Large intestine (tissue), 3 donors: ENCODE measurements at regions not wholly inside any gene's neighbourhood (a gene's known extent, or its start where the extent isn't known, plus 50 kb on each side); places are given as distances from the start of the nearest gene placed in this dataset.

Experiments
- DNase-seq, 2 donors: peaks; one replicate each; pipeline versions ENCODE4 v3.0.0 to v3.0.0-alpha.2; 2013
- H3K27ac ChIP-seq: one replicate; pipeline ENCODE4 v1.5.1; 2013; ENCODE audit warnings: low read length
- H3K27me3 ChIP-seq: 2 replicates; pipeline ENCODE4 v1.6.1; 2013; ENCODE audit warnings: low read length; ENCODE audit not compliant: control insufficient read depth, insufficient read depth
- H3K36me3 ChIP-seq: 2 replicates; pipeline ENCODE4 v1.6.1; 2013; ENCODE audit warnings: low read length; ENCODE audit not compliant: control insufficient read depth, insufficient read depth
- H3K4me1 ChIP-seq: one replicate; pipeline ENCODE4 v1.6.1; 2013; ENCODE audit warnings: low read length; ENCODE audit not compliant: control insufficient read depth, insufficient read depth
- H3K4me3 ChIP-seq: one replicate; pipeline ENCODE4 v1.5.1; 2013; ENCODE audit warnings: low read length
- H3K9me3 ChIP-seq: one replicate; pipeline ENCODE4 v1.6.1; 2013; ENCODE audit warnings: mild to moderate bottlenecking, low read depth, low read length, moderate library complexity; ENCODE audit not compliant: control insufficient read depth
- WGBS: methylation state at CpG from one replicate; pipeline ENCODE4 v1.1.5; 2013; ENCODE audit warnings: low lambda C conversion rate; ENCODE audit not compliant: insufficient coverage; 5-methylcytosine and 5-hydroxymethylcytosine counted together

DNA sequence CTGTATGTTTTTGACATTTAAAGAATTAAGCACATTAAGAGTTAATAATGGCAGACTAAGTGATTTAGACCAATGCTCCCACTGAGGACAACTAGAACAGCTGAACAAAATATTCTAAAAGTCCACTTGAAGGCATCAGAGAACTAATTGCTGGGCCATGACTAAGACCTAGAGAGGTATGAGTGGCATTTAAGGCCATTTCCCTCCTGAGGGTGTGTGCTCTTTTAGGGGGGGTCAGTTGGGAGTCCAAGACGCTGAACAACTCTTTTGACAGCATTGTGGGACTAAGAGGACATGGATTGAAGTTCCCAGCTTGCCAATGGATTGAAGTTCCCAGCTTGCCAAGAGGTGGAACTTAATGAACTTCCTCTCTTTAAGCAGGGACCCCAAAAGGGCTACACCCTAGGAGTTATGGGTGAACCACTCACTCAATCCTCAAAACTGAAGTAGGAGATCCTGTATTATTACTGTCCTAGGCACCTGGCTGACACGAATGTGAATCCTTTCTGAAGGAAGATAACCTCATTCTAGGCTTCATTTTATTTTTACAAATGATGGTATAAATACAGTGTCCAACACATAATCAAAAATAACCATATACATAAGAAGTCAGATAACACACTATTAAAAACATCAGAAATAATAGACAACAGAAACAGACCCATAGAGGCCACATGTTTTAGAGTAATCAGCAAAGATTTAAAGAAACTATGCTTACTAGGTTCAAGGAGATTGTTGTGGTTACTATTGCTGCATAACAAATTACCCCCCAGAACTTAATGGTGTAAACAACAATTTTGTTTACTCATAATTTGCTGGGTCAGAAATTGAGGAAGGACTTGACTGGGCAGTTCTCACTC is 175.1 kb downstream of the VEGFA start:
- whole genome bisulfite sequencing = no CpG with 5 or more reads among the region's 2 CpGs
- H3K36me3 ChIP-seq = no peaks in the 10 kb centered on the region
- H3K27me3 ChIP-seq = no peaks in the 10 kb centered on the region
- no peak for DNase-seq
- no peaks in the 10 kb centered on the region for H3K9me3 ChIP-seq
- peaks cover 6% of the 10 kb centered on the region for H3K4me1 ChIP-seq
- H3K4me3 ChIP-seq = no peak overlapping the region
- no peak overlapping the region for H3K27ac ChIP-seq

GRCh38 chr6:43943781-43944250 is 173.8 kb downstream of the VEGFA start:
- no peaks in the 10 kb centered on the region for H3K9me3 ChIP-seq
- H3K4me3 ChIP-seq = no peak overlapping the region
- H3K27ac ChIP-seq = no peak overlapping the region
- no peaks in the 10 kb centered on the region for H3K36me3 ChIP-seq
- H3K4me1 ChIP-seq = peaks cover 6% of the 10 kb centered on the region
- no peaks in the 10 kb centered on the region for H3K27me3 ChIP-seq
- WGBS = 83% methylated on average over 1 of the region's 6 CpGs
- DNase-seq = no peak

- no CpG with 5 or more reads among the region's 5 CpGs for WGBS
- no peak for DNase-seq
- H3K36me3 ChIP-seq = no peaks in the 10 kb centered on the region
- peaks cover 6% of the 10 kb centered on the region for H3K4me1 ChIP-seq
- H3K27me3 ChIP-seq = no peaks in the 10 kb centered on the region
- no peak overlapping the region for H3K4me3 ChIP-seq
- peaks cover 4% of the 10 kb centered on the region for H3K9me3 ChIP-seq
- H3K27ac ChIP-seq = no peak overlapping the region
Observed at GRCh38 chr6:43943099-43943766, 173.2 kb downstream of the VEGFA start.

- DNase-seq = no peak
- H3K27ac ChIP-seq = no peak overlapping the region
- peaks cover 4% of the 10 kb centered on the region for H3K9me3 ChIP-seq
- H3K4me3 ChIP-seq = no peak overlapping the region
- no CpG with 5 or more reads among the region's 3 CpGs for WGBS
- no peaks in the 10 kb centered on the region for H3K27me3 ChIP-seq
- H3K4me1 ChIP-seq = peaks cover 7% of the 10 kb centered on the region
- no peaks in the 10 kb centered on the region for H3K36me3 ChIP-seq
Observed at GRCh38 chr6:43942616-43943015, 172.6 kb downstream of the VEGFA start.

DNA sequence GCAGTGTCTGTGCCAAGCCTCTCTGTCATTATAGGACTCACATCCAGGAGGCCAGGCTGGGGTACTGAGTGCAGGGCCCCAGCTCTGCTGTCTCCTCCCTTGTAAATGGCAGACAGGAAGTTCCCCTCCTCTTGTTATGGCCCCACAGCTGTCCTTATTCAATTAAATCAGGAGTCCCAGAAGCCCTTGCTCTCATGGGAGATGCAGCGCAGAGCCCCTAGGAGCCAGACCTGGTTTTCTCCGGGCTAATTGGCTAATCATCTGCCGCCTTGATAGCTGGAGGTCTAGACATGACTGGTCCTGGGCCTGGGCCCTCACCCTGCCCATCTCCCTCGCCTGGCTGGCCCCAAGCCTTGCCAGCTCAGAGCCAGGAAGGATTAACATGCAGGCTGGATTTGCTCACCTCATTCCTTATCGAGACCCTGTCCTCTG is 172.0 kb downstream of the VEGFA start:
- Histone ChIP-seq H3K36me3 (no peaks in the 10 kb centered on the region), H3K27me3 (no peaks in the 10 kb centered on the region), H3K4me1 (peaks cover 9% of the 10 kb centered on the region), H3K9me3 (peaks cover 4% of the 10 kb centered on the region), H3K27ac (no peak overlapping the region), H3K4me3 (no peak overlapping the region)
- DNase-seq = no peak
- no CpG with 5 or more reads among the region's 5 CpGs for WGBS

DNA sequence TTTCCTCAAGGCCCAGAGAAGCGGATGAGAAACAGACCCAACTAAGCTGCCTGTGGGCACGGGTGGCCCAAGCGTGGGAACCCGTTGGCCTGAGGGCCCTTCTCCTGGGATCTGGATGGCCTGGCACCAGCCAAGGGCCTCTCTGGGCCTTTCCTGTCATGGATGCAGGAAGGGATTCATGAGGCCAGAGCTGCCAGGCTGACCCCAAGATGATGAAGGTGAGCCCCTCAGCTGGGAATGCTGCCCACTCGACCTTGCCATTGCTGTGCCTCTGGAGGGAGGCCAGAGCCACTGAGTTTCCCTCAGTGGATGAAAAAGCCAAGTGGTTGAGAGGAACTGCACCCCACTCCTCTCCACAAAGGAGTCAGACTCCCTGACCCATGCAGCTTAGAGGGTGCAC is 171.2 kb downstream of the VEGFA start:
- H3K36me3 ChIP-seq = no peaks in the 10 kb centered on the region
- H3K4me3 ChIP-seq = no peak overlapping the region
- H3K27ac ChIP-seq = no peak overlapping the region
- H3K4me1 ChIP-seq = peaks cover 9% of the 10 kb centered on the region
- WGBS = no CpG with 5 or more reads among the region's 5 CpGs
- H3K9me3 ChIP-seq = peaks cover 4% of the 10 kb centered on the region
- DNase-seq = no peak
- H3K27me3 ChIP-seq = no peaks in the 10 kb centered on the region

DNA sequence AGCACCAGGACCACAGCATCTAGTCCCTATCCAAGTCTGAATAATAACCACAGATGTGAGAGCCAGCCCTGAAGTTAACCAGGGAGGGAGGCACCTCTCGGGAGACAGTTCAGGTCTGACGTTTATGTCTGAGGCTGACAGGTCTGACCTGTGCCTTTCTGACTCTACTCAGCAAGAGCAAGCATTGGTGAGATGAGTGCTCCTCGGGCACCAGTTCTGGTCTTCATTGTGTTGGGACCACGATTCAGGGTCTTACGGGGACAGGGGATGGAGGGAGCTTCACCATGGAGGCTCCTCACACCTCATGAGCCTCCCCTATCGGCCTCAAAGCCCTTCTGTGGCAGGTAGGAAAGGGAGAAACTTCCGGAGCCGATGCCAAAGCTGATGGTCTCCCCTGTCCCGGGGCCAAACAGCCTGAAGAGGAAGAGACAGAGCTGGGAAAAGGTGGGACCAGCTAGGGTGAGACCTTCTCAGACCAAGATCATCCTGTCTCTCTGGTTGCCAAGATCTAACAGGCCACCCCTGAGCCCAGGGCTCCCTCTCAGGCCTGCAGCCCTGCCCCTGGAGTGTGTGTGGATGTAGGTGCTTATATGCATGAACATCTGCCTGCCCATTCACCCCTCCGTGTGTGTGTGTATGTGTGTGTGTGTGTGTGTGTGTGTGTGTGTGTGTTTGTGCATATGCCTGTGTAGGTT is 170.5 kb downstream of the VEGFA start:
- H3K27ac ChIP-seq = no peak overlapping the region
- peaks cover 9% of the 10 kb centered on the region for H3K4me1 ChIP-seq
- H3K36me3 ChIP-seq = no peaks in the 10 kb centered on the region
- H3K27me3 ChIP-seq = no peaks in the 10 kb centered on the region
- no peak overlapping the region for H3K4me3 ChIP-seq
- peaks cover 4% of the 10 kb centered on the region for H3K9me3 ChIP-seq
- DNase-seq = no peak
- WGBS = no CpG with 5 or more reads among the region's 10 CpGs

GRCh38 chr6:43940071-43940392 is 170.0 kb downstream of the VEGFA start:
- Histone ChIP-seq H3K4me1 (peaks cover 9% of the 10 kb centered on the region), H3K36me3 (no peaks in the 10 kb centered on the region), H3K27ac (no peak overlapping the region), H3K4me3 (no peak overlapping the region), H3K27me3 (no peaks in the 10 kb centered on the region), H3K9me3 (peaks cover 4% of the 10 kb centered on the region)
- DNase-seq = no peak
- no CpG with 5 or more reads among the region's 2 CpGs for WGBS

DNA sequence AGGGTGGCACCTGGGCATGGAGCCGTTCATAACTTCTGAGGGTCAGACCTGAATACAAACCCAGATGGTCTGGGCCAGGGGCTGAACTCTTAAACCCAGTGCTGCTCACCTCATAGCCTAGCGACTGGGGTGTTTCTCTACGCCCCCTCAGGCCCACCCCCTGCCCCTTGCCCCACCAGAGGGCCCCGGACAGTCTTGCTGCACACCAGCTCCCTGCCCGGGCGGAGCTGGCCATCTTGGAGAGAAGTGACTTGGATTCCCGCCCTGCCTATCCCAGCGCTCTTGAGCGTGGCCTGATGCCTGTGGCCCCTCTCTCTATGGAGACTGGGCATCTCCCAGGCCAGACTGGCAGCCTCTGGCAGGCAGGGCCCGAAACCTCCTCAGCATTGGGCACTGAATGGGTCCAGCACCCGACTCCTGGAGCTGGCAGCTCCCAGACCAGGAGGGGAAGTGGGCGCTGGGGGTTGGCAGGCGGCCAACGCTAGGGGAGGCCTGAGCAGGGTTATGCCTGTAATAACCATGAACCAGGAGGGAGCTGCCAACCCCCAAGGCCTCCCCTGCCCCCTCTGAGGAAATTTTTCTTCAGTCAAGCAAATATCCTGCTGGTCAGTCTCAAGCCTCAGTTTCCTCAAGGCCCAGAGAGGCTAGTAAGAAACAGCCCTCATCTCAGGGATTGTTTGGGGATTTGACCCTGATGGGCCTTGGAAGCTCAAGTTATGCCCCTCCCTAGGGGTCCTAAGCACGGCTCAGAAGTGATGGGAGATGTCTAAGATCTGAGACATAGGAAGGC is 169.5 kb downstream of the VEGFA start:
- Histone ChIP-seq H3K4me3 (no peak overlapping the region), H3K27me3 (no peaks in the 10 kb centered on the region), H3K36me3 (no peaks in the 10 kb centered on the region), H3K9me3 (peaks cover 4% of the 10 kb centered on the region), H3K27ac (no peak overlapping the region), H3K4me1 (peaks cover 11% of the 10 kb centered on the region)
- no CpG with 5 or more reads among the region's 15 CpGs for WGBS
- DNase-seq = no peak
